Endothelial cell of umbilical vein (primary cell): ENCODE measurements at regions not wholly inside any gene's neighbourhood (a gene's known extent, or its start where the extent isn't known, plus 50 kb on each side); places are given as distances from the start of the nearest gene placed in this dataset.

ENCODE experiments used
- CTCF ChIP-seq, 2 donors: IDR thresholded peaks; 1 replicate in 1 of 2; 2 replicates in 1 of 2; pipeline ENCODE4 v1.5.1; 2011; ENCODE audit warnings: low read length in 2 of 2, mild to moderate bottlenecking in 2 of 2, moderate library complexity in 2 of 2, control low read depth in 1 of 2, inconsistent platforms in 1 of 2, low read depth in 1 of 2; ENCODE audit not compliant: insufficient read depth in 1 of 2; ENCODE audit errors: extremely low read depth in 1 of 2
- EZH2 ChIP-seq: IDR thresholded peaks from 2 replicates; pipeline ENCODE4 v1.6.1; 2012; ENCODE audit warnings: borderline replicate concordance, low read depth, mild to moderate bottlenecking, moderate library complexity, low read length, inconsistent platforms; ENCODE audit not compliant: severe bottlenecking
- FOS ChIP-seq: IDR thresholded peaks from 2 replicates; pipeline ENCODE4 v1.6.1; 2011; ENCODE audit warnings: mild to moderate bottlenecking, low read length, moderate library complexity, borderline replicate concordance; ENCODE audit not compliant: insufficient read depth
- POLR2A ChIP-seq: IDR thresholded peaks from 2 replicates; pipeline ENCODE4 v1.6.1; 2012; ENCODE audit warnings: low read depth, mild to moderate bottlenecking, control low read depth, low read length
- POLR2AphosphoS5 ChIP-seq: IDR thresholded peaks from 2 replicates; pipeline ENCODE4 v1.6.1; 2012; ENCODE audit warnings: low read depth, mild to moderate bottlenecking, control low read depth, low read length, moderate library complexity; ENCODE audit not compliant: insufficient read depth

- TF ChIP-seq CTCF (IDR thresholded peaks at IDR 0.05; ENCODE audit: extremely low read depth in 1 of 2, insufficient read depth in 1 of 2, low read depth in 1 of 2, low read length in 2 of 2) (no peak), FOS (no peak), POLR2A (no peak), EZH2 (no peak), POLR2AphosphoS5 (no peak)
These were observed 287.5 kb upstream of the CRIM1 start for GRCh38 chr2:36068086-36068485.
